ENCODE measurements at regions not wholly inside any gene's neighbourhood (a gene's known extent, or its start where the extent isn't known, plus 50 kb on each side); places are given as distances from the start of the nearest gene placed in this dataset.
A peak's percentile ranks its signal among the peaks of the same experiment; 100 is the strongest.

- TF ChIP-seq ILF3 (IDR thresholded peaks at IDR 0.05; ENCODE audit: borderline replicate concordance) (no peak), NFE2 (IDR thresholded peaks at IDR 0.05; ENCODE audit: low read depth) (peak; percentile 42; the same call in 1 of the 2 replicates), RBFOX2 (IDR thresholded peaks at IDR 0.05; ENCODE audit: low read depth, low read length) (no peak), FUS (optimal IDR thresholded peaks at IDR 0.05; ENCODE audit: low read depth, low read length) (no peak), PBX2 (CRISPR knock-in tag; IDR thresholded peaks at IDR 0.05; ENCODE audit: low read depth) (no peak), PBX2 (tag; conservative IDR thresholded peaks at IDR 0.05; ENCODE audit: low read depth) (no peak), MCM3 (IDR thresholded peaks at IDR 0.05) (no peak), ZNF778 (CRISPR knock-in tag; IDR thresholded peaks at IDR 0.05) (no peak), ZEB2 (IDR thresholded peaks at IDR 0.05) (0 out of 2 replicates have a peak, but pooled peaks have one; percentile 41), KHSRP (IDR thresholded peaks at IDR 0.05) (no peak), MYBL2 (IDR thresholded peaks at IDR 0.05; ENCODE audit: low read depth) (no peak), MYBL2 (CRISPR knock-in tag; IDR thresholded peaks at IDR 0.05; ENCODE audit: borderline replicate concordance) (no peak), NCOA2 (IDR thresholded peaks at IDR 0.05; ENCODE audit: partially characterized antibody in 2 of 2) (no peak), ZNF12 (CRISPR knock-in tag; IDR thresholded peaks at IDR 0.05) (no peak), SMAD4 (CRISPR knock-in tag; conservative IDR thresholded peaks at IDR 0.05) (peak; percentile 39), ZNF324 (CRISPR knock-in tag; IDR thresholded peaks at IDR 0.05) (no peak)
- TF ChIP-seq, protein P1, sequence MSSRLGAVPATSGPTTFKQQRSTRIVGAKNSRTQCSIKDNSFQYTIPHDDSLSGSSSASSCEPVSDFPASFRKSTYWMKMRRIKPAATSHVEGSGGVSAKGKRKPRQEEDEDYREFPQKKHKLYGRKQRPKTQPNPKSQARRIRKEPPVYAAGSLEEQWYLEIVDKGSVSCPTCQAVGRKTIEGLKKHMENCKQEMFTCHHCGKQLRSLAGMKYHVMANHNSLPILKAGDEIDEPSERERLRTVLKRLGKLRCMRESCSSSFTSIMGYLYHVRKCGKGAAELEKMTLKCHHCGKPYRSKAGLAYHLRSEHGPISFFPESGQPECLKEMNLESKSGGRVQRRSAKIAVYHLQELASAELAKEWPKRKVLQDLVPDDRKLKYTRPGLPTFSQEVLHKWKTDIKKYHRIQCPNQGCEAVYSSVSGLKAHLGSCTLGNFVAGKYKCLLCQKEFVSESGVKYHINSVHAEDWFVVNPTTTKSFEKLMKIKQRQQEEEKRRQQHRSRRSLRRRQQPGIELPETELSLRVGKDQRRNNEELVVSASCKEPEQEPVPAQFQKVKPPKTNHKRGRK (tag; IDR thresholded peaks at IDR 0.05) = no peak
These were observed 138.1 kb downstream of the CD164 start (continued) for GRCh38 chr6:109243863-109244825.

All from K562 (cell line).